Fibroblast of peridontal ligament (primary cell): ENCODE measurements at regions not wholly inside any gene's neighbourhood (a gene's known extent, or its start where the extent isn't known, plus 50 kb on each side); places are given as distances from the start of the nearest gene placed in this dataset.
"Not testable (repeated sequence)": the region's sequence is repeated elsewhere in the genome, so short reads cannot be mapped to it uniquely, and the experiment has no call there.

ENCODE experiments used
- DNase-seq: peaks from one replicate; pipeline ENCODE4 v3.0.0-alpha.2; 2010; ENCODE audit errors: extremely low read depth

GRCh38 chrX:115968436-115969252, 201.9 kb upstream of the AGTR2 start:
- DNase-seq = peak; percentile 1

DNA sequence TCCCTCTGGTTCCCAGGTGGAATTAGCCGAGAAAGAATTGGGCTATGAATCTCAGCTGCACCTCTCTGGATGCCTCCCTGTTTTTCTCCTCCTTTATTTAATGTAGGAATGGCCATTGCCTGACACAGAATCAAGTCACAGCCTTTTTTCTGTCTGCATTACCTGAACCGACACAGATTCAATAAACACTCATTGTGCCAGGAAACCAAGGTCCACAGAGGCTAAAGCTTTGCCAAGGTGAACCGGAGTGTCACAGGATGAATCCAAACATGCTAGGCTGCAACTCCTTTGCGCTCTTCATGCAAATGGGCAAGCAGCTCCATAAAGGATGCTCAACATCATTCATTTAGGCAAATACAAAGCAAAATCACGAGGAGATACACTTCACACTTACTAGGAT, 199.8 kb upstream of the AGTR2 start:
- DNase-seq = no peak

DNA sequence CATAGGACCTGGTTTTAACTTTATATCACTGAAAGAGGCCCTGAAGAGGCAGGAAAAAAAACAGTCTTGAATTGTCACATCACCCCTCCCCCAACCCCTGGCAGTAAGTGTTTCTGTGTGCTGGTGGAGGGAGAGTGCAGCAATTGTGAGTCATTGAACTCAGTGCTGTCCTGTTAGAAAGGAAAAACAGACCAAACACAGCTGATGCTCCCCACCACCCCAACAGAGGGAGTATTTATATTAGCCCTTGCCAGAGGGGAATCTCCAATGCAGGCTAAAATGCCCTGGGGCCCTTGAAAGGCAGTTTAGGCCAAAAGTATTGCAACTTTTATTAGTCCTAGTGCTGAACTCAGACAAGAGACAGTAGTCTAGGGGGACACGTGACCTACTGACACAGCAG, 197.8 kb upstream of the AGTR2 start:
- DNase-seq = no peak

- no peak for DNase-seq
These were observed 192.5 kb upstream of the AGTR2 start for GRCh38 chrX:115978068-115978467.

GRCh38 chrX:115983148-115983547, 187.4 kb upstream of the AGTR2 start:
- not testable (repeated sequence) for DNase-seq

GRCh38 chrX:115987464-115987863, 183.1 kb upstream of the AGTR2 start:
- not testable (repeated sequence) for DNase-seq

DNA sequence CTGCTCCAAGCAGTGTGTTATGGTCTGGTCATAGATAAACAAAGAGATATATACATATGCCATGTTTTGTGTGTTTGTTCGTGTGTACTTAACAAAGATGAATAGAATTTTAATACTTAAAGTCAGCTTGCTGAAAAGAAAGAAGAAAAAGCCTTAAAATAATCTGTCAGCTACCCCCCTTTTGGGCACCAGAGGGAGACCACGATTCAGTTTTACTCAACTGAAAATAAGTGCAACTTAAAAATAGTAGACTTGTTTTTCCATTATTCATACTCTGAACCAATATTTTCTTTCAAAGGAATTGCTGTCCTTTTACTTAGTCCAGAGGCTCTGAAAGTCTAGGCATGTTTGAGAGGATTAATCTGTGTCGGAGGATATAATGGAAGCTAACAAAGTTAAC, 181.7 kb upstream of the AGTR2 start:
- DNase-seq = peak; percentile 1

GRCh38 chrX:115989686-115990085, 180.9 kb upstream of the AGTR2 start:
- no peak for DNase-seq

DNA sequence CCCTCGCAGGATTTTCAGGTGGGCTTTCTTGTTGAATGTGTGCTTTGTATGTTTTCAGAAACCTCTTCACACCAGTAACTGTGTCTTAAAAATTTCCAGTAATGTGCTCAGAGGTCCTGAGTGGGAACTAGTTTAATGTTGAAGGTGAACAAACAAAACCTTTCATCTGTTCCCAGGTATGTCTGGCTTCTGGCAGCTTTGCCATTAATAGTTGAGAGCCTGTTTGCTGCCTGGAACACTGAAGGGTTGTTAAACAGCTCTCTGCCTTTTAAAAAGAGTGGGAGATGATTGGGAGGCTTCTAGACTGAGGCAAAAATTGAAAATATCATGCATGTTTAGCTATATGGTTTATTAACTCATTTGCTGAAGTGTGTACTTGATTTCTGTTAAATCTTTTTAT, 161.2 kb upstream of the AGTR2 start:
- DNase-seq = no peak

GRCh38 chrX:116009861-116010710, 160.5 kb upstream of the AGTR2 start:
- DNase-seq = no peak

GRCh38 chrX:116010939-116011338, 159.6 kb upstream of the AGTR2 start:
- no peak for DNase-seq

DNA sequence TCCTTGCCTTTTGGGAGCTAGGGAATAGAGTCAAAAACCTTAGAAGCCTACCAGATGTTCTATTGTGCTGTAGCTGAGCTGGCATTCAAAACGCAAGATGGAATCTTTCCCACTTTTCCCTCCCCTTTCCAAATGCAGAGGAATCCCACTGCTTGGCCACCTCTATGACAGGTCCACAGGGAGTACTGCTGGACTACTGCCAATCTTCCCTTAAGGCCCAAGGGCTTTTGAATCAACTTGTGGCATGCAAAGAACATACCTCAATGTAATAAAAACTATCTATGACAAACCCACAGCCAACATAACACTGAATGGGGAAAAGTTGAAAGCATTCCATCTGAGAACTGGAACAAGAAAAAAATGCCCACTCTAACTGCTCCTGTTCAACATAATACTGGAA, 139.2 kb upstream of the AGTR2 start:
- DNase-seq = no peak
